ENCODE measurements at regions not wholly inside any gene's neighbourhood (a gene's known extent, or its start where the extent isn't known, plus 50 kb on each side); places are given as distances from the start of the nearest gene placed in this dataset.

GRCh38 chr3:174715386-174715785, 143.7 kb upstream of the NAALADL2 start (continued):
- no peak for TF ChIP-seq USF2 (IDR thresholded peaks at IDR 0.05; ENCODE audit: borderline replicate concordance, low read depth, low read length)

DNA sequence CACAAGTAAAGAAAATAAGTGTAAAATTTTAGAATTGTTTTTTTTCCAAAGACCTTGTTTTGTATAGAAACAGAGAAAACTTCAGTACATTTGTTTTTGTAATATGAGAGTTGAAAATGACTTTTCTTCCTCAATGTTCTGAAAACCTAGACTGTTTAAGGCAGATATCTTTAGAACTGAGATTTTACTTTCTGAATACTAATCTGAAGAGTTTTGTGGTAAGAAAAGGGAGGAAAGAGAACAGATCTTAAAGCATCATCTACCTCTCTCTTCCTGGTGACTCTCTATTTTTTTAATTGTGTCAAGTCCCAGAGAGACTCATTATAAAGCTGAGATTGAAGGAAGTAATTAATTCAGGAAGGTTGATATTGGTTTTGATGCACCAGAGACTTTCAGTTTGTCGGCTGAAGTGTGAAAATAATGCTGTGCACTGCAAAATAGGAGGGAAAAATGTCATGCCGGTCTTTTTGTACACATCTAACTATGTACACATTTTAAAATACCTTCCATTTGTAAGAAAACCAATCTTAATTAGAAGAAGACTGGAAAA, 142.1 kb upstream of the NAALADL2 start:
- H3K4me2 ChIP-seq, result no peak overlapping the region
- H3K27ac ChIP-seq (ENCODE audit: low read depth in 2 of 2, low read length in 1 of 2), result no peak overlapping the region
- H2AFZ ChIP-seq (ENCODE audit: low read depth), result no peak overlapping the region
- H3K4me1 ChIP-seq (ENCODE audit: control insufficient read depth in 1 of 2, insufficient read depth in 2 of 2, low read depth in 1 of 2, low read length in 1 of 2), result no peaks in the 10 kb centered on the region
- DNase-seq, result no peak
- no peaks in the 10 kb centered on the region for H3K36me3 ChIP-seq (replicated peaks in 1 of 2; ENCODE audit: control insufficient read depth in 1 of 2, insufficient read depth in 2 of 2, low read length in 1 of 2)
- H3K4me3 ChIP-seq (ENCODE audit: low read depth in 2 of 2, low read length in 1 of 2), result no peak overlapping the region
- H3F3A ChIP-seq (replicated peaks; ENCODE audit: insufficient read depth), result no peaks in the 10 kb centered on the region
- 83% methylated on average over 2 of the region's 2 CpGs for WGBS (ENCODE audit: low lambda C conversion rate)
- H3K9ac ChIP-seq, result no peak overlapping the region
- no peaks in the 10 kb centered on the region for H4K20me1 ChIP-seq (ENCODE audit: insufficient read depth)
- no peaks in the 10 kb centered on the region for H3K27me3 ChIP-seq (ENCODE audit: insufficient read depth)
- no peaks in the 10 kb centered on the region for H3K9me2 ChIP-seq
- CTCF ChIA-PET, result no interaction called here
- no peaks in the 10 kb centered on the region for H3K9me3 ChIP-seq
- TF ChIP-seq SMC3 (IDR thresholded peaks at IDR 0.05; ENCODE audit: low read depth, low read length), result no peak
- POLR2A ChIA-PET, result no interaction called here
- H3K79me2 ChIP-seq (ENCODE audit: insufficient read depth), result no peaks in the 10 kb centered on the region

DNA sequence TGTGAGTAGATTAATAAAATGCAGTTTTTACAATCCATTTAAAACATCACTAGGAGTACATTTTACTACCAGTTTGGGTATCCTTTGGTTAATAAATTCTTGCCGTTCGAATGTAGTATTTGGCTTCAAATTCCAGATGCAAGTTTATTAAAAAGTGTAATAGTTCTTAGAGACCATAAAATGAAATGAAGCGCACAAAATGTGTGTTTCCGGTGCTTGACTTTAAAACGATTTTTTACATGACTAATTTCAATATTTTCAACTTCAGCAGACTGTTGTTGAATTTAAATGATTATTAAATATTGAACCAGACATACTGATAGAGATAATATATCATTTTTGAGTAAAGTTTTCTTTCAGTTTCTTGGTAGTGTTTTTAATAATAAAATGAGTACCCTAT, 138.4 kb upstream of the NAALADL2 start:
- Histone ChIP-seq H3K9me2 (no peaks in the 10 kb centered on the region), H3K4me3 (ENCODE audit: low read depth in 2 of 2, low read length in 1 of 2) (no peak overlapping the region), H3K27me3 (ENCODE audit: insufficient read depth) (no peaks in the 10 kb centered on the region), H3K9me3 (no peaks in the 10 kb centered on the region), H3F3A (replicated peaks; ENCODE audit: insufficient read depth) (no peaks in the 10 kb centered on the region), H3K9ac (no peak overlapping the region), H3K27ac (ENCODE audit: low read depth in 2 of 2, low read length in 1 of 2) (no peak overlapping the region), H2AFZ (ENCODE audit: low read depth) (no peak overlapping the region), H3K79me2 (ENCODE audit: insufficient read depth) (no peaks in the 10 kb centered on the region), H3K4me2 (no peak overlapping the region), H4K20me1 (ENCODE audit: insufficient read depth) (no peaks in the 10 kb centered on the region), H3K4me1 (ENCODE audit: control insufficient read depth in 1 of 2, insufficient read depth in 2 of 2, low read depth in 1 of 2, low read length in 1 of 2) (no peaks in the 10 kb centered on the region), H3K36me3 (replicated peaks in 1 of 2; ENCODE audit: control insufficient read depth in 1 of 2, insufficient read depth in 2 of 2, low read length in 1 of 2) (no peaks in the 10 kb centered on the region)
- TF ChIP-seq, protein P1, sequence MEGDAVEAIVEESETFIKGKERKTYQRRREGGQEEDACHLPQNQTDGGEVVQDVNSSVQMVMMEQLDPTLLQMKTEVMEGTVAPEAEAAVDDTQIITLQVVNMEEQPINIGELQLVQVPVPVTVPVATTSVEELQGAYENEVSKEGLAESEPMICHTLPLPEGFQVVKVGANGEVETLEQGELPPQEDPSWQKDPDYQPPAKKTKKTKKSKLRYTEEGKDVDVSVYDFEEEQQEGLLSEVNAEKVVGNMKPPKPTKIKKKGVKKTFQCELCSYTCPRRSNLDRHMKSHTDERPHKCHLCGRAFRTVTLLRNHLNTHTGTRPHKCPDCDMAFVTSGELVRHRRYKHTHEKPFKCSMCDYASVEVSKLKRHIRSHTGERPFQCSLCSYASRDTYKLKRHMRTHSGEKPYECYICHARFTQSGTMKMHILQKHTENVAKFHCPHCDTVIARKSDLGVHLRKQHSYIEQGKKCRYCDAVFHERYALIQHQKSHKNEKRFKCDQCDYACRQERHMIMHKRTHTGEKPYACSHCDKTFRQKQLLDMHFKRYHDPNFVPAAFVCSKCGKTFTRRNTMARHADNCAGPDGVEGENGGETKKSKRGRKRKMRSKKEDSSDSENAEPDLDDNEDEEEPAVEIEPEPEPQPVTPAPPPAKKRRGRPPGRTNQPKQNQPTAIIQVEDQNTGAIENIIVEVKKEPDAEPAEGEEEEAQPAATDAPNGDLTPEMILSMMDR (IDR thresholded peaks at IDR 0.05), result no peak
- no peak for TF ChIP-seq MXI1 (IDR thresholded peaks at IDR 0.05; ENCODE audit: low read depth, low read length)
- ChIA-PET CTCF (no interaction called here), POLR2A (no interaction called here)
- 85% methylated on average over 5 of the region's 5 CpGs for WGBS (ENCODE audit: low lambda C conversion rate)
- no peak for DNase-seq

GRCh38 chr3:174725303-174725702, 133.8 kb upstream of the NAALADL2 start:
- Histone ChIP-seq H3K27ac (ENCODE audit: low read depth in 2 of 2, low read length in 1 of 2) (no peak overlapping the region), H3K9me3 (no peaks in the 10 kb centered on the region), H3K79me2 (ENCODE audit: insufficient read depth) (no peaks in the 10 kb centered on the region), H3K4me2 (no peak overlapping the region), H3K9ac (no peak overlapping the region), H3F3A (replicated peaks; ENCODE audit: insufficient read depth) (no peaks in the 10 kb centered on the region), H3K9me2 (no peaks in the 10 kb centered on the region), H4K20me1 (ENCODE audit: insufficient read depth) (no peaks in the 10 kb centered on the region), H2AFZ (ENCODE audit: low read depth) (no peak overlapping the region), H3K4me1 (ENCODE audit: control insufficient read depth in 1 of 2, insufficient read depth in 2 of 2, low read depth in 1 of 2, low read length in 1 of 2) (no peaks in the 10 kb centered on the region), H3K4me3 (ENCODE audit: low read depth in 2 of 2, low read length in 1 of 2) (no peak overlapping the region), H3K27me3 (ENCODE audit: insufficient read depth) (no peaks in the 10 kb centered on the region), H3K36me3 (replicated peaks in 1 of 2; ENCODE audit: control insufficient read depth in 1 of 2, insufficient read depth in 2 of 2, low read length in 1 of 2) (no peaks in the 10 kb centered on the region)
- ChIA-PET CTCF (no interaction called here), POLR2A (no interaction called here)
- DNase-seq, result no peak
- 67% methylated on average over 3 of the region's 3 CpGs for WGBS (ENCODE audit: low lambda C conversion rate)
- TF ChIP-seq REST (IDR thresholded peaks at IDR 0.05; ENCODE audit: low read depth, low read length) (no peak), FOXM1 (IDR thresholded peaks at IDR 0.05; ENCODE audit: low read depth) (no peak), NRF1 (IDR thresholded peaks at IDR 0.05; ENCODE audit: low read depth, low read length) (no peak), POLR2AphosphoS5 (IDR thresholded peaks at IDR 0.05; ENCODE audit: low read depth, low read length) (no peak), GATA2 (CRISPR knock-in tag; IDR thresholded peaks at IDR 0.05) (no peak)
- TF ChIP-seq, protein P2, sequence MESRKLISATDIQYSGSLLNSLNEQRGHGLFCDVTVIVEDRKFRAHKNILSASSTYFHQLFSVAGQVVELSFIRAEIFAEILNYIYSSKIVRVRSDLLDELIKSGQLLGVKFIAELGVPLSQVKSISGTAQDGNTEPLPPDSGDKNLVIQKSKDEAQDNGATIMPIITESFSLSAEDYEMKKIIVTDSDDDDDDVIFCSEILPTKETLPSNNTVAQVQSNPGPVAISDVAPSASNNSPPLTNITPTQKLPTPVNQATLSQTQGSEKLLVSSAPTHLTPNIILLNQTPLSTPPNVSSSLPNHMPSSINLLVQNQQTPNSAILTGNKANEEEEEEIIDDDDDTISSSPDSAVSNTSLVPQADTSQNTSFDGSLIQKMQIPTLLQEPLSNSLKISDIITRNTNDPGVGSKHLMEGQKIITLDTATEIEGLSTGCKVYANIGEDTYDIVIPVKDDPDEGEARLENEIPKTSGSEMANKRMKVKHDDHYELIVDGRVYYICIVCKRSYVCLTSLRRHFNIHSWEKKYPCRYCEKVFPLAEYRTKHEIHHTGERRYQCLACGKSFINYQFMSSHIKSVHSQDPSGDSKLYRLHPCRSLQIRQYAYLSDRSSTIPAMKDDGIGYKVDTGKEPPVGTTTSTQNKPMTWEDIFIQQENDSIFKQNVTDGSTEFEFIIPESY (IDR thresholded peaks at IDR 0.05; ENCODE audit: borderline replicate concordance, low read depth), result no peak
